ENCODE measurements at regions not wholly inside any gene's neighbourhood (a gene's known extent, or its start where the extent isn't known, plus 50 kb on each side); places are given as distances from the start of the nearest gene placed in this dataset.
"Not testable (repeated sequence)": the region's sequence is repeated elsewhere in the genome, so short reads cannot be mapped to it uniquely, and the experiment has no call there.

- TF ChIP-seq, protein P1, sequence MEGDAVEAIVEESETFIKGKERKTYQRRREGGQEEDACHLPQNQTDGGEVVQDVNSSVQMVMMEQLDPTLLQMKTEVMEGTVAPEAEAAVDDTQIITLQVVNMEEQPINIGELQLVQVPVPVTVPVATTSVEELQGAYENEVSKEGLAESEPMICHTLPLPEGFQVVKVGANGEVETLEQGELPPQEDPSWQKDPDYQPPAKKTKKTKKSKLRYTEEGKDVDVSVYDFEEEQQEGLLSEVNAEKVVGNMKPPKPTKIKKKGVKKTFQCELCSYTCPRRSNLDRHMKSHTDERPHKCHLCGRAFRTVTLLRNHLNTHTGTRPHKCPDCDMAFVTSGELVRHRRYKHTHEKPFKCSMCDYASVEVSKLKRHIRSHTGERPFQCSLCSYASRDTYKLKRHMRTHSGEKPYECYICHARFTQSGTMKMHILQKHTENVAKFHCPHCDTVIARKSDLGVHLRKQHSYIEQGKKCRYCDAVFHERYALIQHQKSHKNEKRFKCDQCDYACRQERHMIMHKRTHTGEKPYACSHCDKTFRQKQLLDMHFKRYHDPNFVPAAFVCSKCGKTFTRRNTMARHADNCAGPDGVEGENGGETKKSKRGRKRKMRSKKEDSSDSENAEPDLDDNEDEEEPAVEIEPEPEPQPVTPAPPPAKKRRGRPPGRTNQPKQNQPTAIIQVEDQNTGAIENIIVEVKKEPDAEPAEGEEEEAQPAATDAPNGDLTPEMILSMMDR (IDR thresholded peaks at IDR 0.05), result not testable (repeated sequence)
- not testable (repeated sequence) for TF ChIP-seq EZH2 (IDR thresholded peaks at IDR 0.05)
These were observed 63.9 kb downstream of the BLTP3B start for GRCh38 chr12:100078777-100079176.

Data from neural progenitor cell (in vitro differentiated cells).